ENCODE measurements at regions not wholly inside any gene's neighbourhood (a gene's known extent, or its start where the extent isn't known, plus 50 kb on each side); places are given as distances from the start of the nearest gene placed in this dataset.

GRCh38 chr1:199667089-199667488 lies 360.4 kb upstream of the NR5A2 start:
- no peak for DNase-seq

GRCh38 chr1:199669916-199670315 lies 357.6 kb upstream of the NR5A2 start:
- no peak for DNase-seq

- no peak for DNase-seq
Observed at GRCh38 chr1:199671684-199672083, 355.8 kb upstream of the NR5A2 start.

GRCh38 chr1:199675937-199676336 lies 351.6 kb upstream of the NR5A2 start:
- no peak for DNase-seq

- no peak for DNase-seq
Observed at GRCh38 chr1:199678771-199679170, 348.7 kb upstream of the NR5A2 start.

GRCh38 chr1:199682081-199682480 lies 345.4 kb upstream of the NR5A2 start:
- no peak for DNase-seq

GRCh38 chr1:199684686-199685273 lies 342.7 kb upstream of the NR5A2 start:
- no peak for DNase-seq

GRCh38 chr1:199685369-199685768 lies 342.1 kb upstream of the NR5A2 start:
- no peak for DNase-seq

GRCh38 chr1:199687321-199687720 lies 340.2 kb upstream of the NR5A2 start:
- DNase-seq: no peak

GRCh38 chr1:199688133-199688676 lies 339.3 kb upstream of the NR5A2 start:
- DNase-seq: no peak

- DNase-seq: no peak
Observed at GRCh38 chr1:199688774-199689173, 338.7 kb upstream of the NR5A2 start.

- DNase-seq: no peak
Observed at GRCh38 chr1:199690496-199690895, 337.0 kb upstream of the NR5A2 start.

GRCh38 chr1:199691540-199691939 lies 336.0 kb upstream of the NR5A2 start:
- no peak for DNase-seq

- no peak for DNase-seq
Observed at GRCh38 chr1:199693724-199694123, 333.8 kb upstream of the NR5A2 start.

- DNase-seq: no peak
Observed at GRCh38 chr1:199696225-199696624, 331.3 kb upstream of the NR5A2 start.

- DNase-seq: no peak
Observed at GRCh38 chr1:199698222-199698621, 329.3 kb upstream of the NR5A2 start.

- DNase-seq: no peak
Observed at GRCh38 chr1:199700551-199700950, 327.0 kb upstream of the NR5A2 start.

GRCh38 chr1:199701726-199702125 lies 325.8 kb upstream of the NR5A2 start:
- no peak for DNase-seq

- DNase-seq: no peak
Observed at GRCh38 chr1:199704231-199704630, 323.3 kb upstream of the NR5A2 start.

- no peak for DNase-seq
Observed at GRCh38 chr1:199705825-199706224, 321.7 kb upstream of the NR5A2 start.

- no peak for DNase-seq
Observed at GRCh38 chr1:199706826-199707606, 320.5 kb upstream of the NR5A2 start.

- DNase-seq: no peak
Observed at GRCh38 chr1:199710974-199711373, 316.5 kb upstream of the NR5A2 start.

GRCh38 chr1:199716729-199717128 lies 310.8 kb upstream of the NR5A2 start:
- no peak for DNase-seq

- DNase-seq: no peak
Observed at GRCh38 chr1:199719156-199719842, 308.2 kb upstream of the NR5A2 start.
